HepG2 (cell line): ENCODE measurements at regions not wholly inside any gene's neighbourhood (a gene's known extent, or its start where the extent isn't known, plus 50 kb on each side); places are given as distances from the start of the nearest gene placed in this dataset.

ENCODE experiments used
- ATAC-seq: fragments of 200-7000 bp; cut with Tn5 transposase; 3 replicates; pipeline ENCODE4 v1.9.1; 2020; ENCODE audit warnings: mild to moderate bottlenecking, moderate library complexity
- BruUV-seq: library from RNA; stranded (reverse); fragments of 400-500 nt; replicated peaks from 2 replicates; lab custom pipeline; 2021; lab: Mats Ljungman, UMichigan
- CTCF ChIA-PET: fragments of 300-600 bp; formaldehyde crosslinking; extraction: SDS; loops from one replicate; lab custom pipeline; 2021; ENCODE audit warnings: low total read pairs, inconsistent platforms, low intra/inter-chr PET ratio; lab: Yijun Ruan, JAX
- POLR2A ChIA-PET: fragments of 350-600 bp; sonication (Branson Sonifier 250); formaldehyde crosslinking; loops from one replicate; lab custom pipeline; 2020; ENCODE audit warnings: antibody characterized with exemption, inconsistent platforms; lab: Yijun Ruan, JAX
- DNase-seq: peaks from one replicate; pipeline ENCODE4 v3.0.0-alpha.2; 2015; ENCODE audit warnings: low spot score
- FAIRE-seq: peaks from 3 replicates; lab custom pipeline; 2011; peaks lifted over from hg19 to GRCh38; lab: Jason Lieb, UNC
- H2AFZ ChIP-seq: one replicate; pipeline ENCODE4 v1.6.1; 2011; ENCODE audit warnings: low read length, inconsistent platforms
- H3K27ac ChIP-seq: fragments of 300-600 bp; 3 replicates; pipeline ENCODE4 v1.8.0; 2011; ENCODE audit warnings: mixed run types, mild to moderate bottlenecking, mixed read lengths, low read length, inconsistent platforms; ENCODE audit not compliant: insufficient read depth; ENCODE audit errors: extremely low read length
- H3K27me3 ChIP-seq, 2 experiments: fragments of 200-600 bp in 1 of 2; 2 replicates in 1 of 2; 3 replicates in 1 of 2; pipeline versions ENCODE4 v1.6.0 to v1.8.0; 2011; ENCODE audit warnings: low read length in 2 of 2, mild to moderate bottlenecking in 2 of 2, moderate library complexity in 2 of 2, inconsistent platforms in 1 of 2; ENCODE audit not compliant: insufficient read depth in 2 of 2, control insufficient read depth in 1 of 2
- H3K36me3 ChIP-seq, 2 experiments: fragments of 200-600 bp in 1 of 2; replicated peaks in 1 of 2; 2 replicates in 1 of 2; 3 replicates in 1 of 2; pipeline versions ENCODE4 v1.5.1 to v1.8.0; 2011; ENCODE audit warnings: low read length in 2 of 2, inconsistent platforms in 1 of 2; ENCODE audit not compliant: insufficient read depth in 2 of 2, control insufficient read depth in 1 of 2
- H3K4me1 ChIP-seq: 2 replicates; pipeline ENCODE4 v1.5.1; 2012; ENCODE audit warnings: low read length, inconsistent platforms; ENCODE audit not compliant: insufficient read depth
- H3K4me2 ChIP-seq: 2 replicates; pipeline ENCODE4 v1.6.0; 2011; ENCODE audit warnings: low read depth, low read length, inconsistent platforms
- H3K4me3 ChIP-seq, 3 experiments: fragments of 200-600 bp in 1 of 3; sonication (generic), shearing (Covaris generic) in 1 of 3; replicated peaks in 1 of 3; 2 replicates each; pipeline ENCODE4 v1.5.1; 2011 to 2016; ENCODE audit warnings: low read length in 3 of 3, inconsistent platforms in 2 of 3, low read depth in 2 of 3, mild to moderate bottlenecking in 2 of 3, control low read depth in 1 of 3, mixed read lengths in 1 of 3; ENCODE audit not compliant: insufficient read depth in 1 of 3
- H3K79me2 ChIP-seq: one replicate; pipeline ENCODE4 v1.6.1; 2011; ENCODE audit warnings: low read length, inconsistent platforms; ENCODE audit not compliant: insufficient read depth
- H3K9ac ChIP-seq: 2 replicates; pipeline ENCODE4 v1.6.0; 2011; ENCODE audit warnings: mild to moderate bottlenecking, low read depth, low read length, inconsistent platforms; ENCODE audit not compliant: insufficient read depth
- H3K9me3 ChIP-seq: 2 replicates; pipeline ENCODE4 v1.5.1; 2012; ENCODE audit warnings: mild to moderate bottlenecking, low read length
- H4K20me1 ChIP-seq: 2 replicates; pipeline ENCODE4 v1.6.0; 2011; ENCODE audit warnings: inconsistent platforms, mild to moderate bottlenecking, low read length, moderate library complexity; ENCODE audit not compliant: insufficient read depth
- BCL6 ChIP-seq: IDR thresholded peaks from 2 replicates; pipeline ENCODE4 v1.6.1; 2016; ENCODE audit warnings: missing genetic modification reagents, missing compliant biosample characterization
- MED1 ChIP-seq: sonication (generic); formaldehyde crosslinking; IDR thresholded peaks from 2 replicates; pipeline ENCODE4 v1.4.0; 2020; ENCODE audit warnings: missing genetic modification reagents
- SAP130 ChIP-seq: IDR thresholded peaks from 2 replicates; pipeline ENCODE4 v1.6.1; 2016; ENCODE audit warnings: low read depth
- ZBTB46 ChIP-seq: sonication (generic); formaldehyde crosslinking; IDR thresholded peaks from 2 replicates; pipeline ENCODE4 v1.4.0; 2020; ENCODE audit warnings: mild to moderate bottlenecking, missing genetic modification reagents, borderline replicate concordance
- ZNF12 ChIP-seq: sonication (generic); formaldehyde crosslinking; IDR thresholded peaks from 2 replicates; pipeline ENCODE4 v1.5.0; 2020; ENCODE audit warnings: missing genetic modification reagents
- ZNF331 ChIP-seq: sonication (generic); formaldehyde crosslinking; IDR thresholded peaks from 2 replicates; pipeline ENCODE4 v1.4.0; 2020; ENCODE audit warnings: missing genetic modification reagents
- ZNF816 ChIP-seq: sonication (generic); formaldehyde crosslinking; IDR thresholded peaks from 2 replicates; pipeline ENCODE4 v1.8.0; 2022; ENCODE audit warnings: missing genetic modification reagents, mild to moderate bottlenecking, borderline replicate concordance
- WGBS: methylation state at CpG from one replicate; pipeline ENCODE4 v1.1.6; 2017; ENCODE audit warnings: low lambda C conversion rate; 5-methylcytosine and 5-hydroxymethylcytosine counted together
- in situ Hi-C: cut with HindIII; loops from 2 replicates; pipeline ENCODE4 v1.10.0; 2017; ENCODE audit warnings: low pct_unique_long_range_greater_than_20kb; ENCODE audit not compliant: extremely low pct_ligation_motif_present
- intact Hi-C: fragments of 100-400 bp; cut with micrococcal nuclease; formaldehyde crosslinking; loops from one replicate; pipeline ENCODE4 v1.10.0; 2022; ENCODE audit not compliant: unreplicated experiment
- TF ChIP-seq, protein P1 (sequence below): sonication (generic); formaldehyde crosslinking; IDR thresholded peaks from 2 replicates; pipeline ENCODE4 v1.4.0; 2020; ENCODE audit warnings: missing genetic modification reagents, borderline replicate concordance

GRCh38 chr6:134758621-134759020, 191.3 kb downstream of the ALDH8A1 start:
- Histone ChIP-seq H3K4me3 (no peak overlapping the region), H3K27me3 (peaks cover 0 to 3% of the 10 kb centered on the region in 2 experiments; a peak in 2 of 5 replicates), H3K79me2 (no peaks in the 10 kb centered on the region), H4K20me1 (no peaks in the 10 kb centered on the region), H2AFZ (no peak overlapping the region), H3K4me2 (no peak overlapping the region), H3K36me3 (no peaks in the 10 kb centered on the region), H3K9me3 (no peaks in the 10 kb centered on the region), H3K4me1 (no peaks in the 10 kb centered on the region), H3K27ac (no peak overlapping the region), H3K9ac (no peak overlapping the region)
- no peak for TF ChIP-seq ZNF331 (CRISPR knock-in tag)
- TF ChIP-seq, protein P1, sequence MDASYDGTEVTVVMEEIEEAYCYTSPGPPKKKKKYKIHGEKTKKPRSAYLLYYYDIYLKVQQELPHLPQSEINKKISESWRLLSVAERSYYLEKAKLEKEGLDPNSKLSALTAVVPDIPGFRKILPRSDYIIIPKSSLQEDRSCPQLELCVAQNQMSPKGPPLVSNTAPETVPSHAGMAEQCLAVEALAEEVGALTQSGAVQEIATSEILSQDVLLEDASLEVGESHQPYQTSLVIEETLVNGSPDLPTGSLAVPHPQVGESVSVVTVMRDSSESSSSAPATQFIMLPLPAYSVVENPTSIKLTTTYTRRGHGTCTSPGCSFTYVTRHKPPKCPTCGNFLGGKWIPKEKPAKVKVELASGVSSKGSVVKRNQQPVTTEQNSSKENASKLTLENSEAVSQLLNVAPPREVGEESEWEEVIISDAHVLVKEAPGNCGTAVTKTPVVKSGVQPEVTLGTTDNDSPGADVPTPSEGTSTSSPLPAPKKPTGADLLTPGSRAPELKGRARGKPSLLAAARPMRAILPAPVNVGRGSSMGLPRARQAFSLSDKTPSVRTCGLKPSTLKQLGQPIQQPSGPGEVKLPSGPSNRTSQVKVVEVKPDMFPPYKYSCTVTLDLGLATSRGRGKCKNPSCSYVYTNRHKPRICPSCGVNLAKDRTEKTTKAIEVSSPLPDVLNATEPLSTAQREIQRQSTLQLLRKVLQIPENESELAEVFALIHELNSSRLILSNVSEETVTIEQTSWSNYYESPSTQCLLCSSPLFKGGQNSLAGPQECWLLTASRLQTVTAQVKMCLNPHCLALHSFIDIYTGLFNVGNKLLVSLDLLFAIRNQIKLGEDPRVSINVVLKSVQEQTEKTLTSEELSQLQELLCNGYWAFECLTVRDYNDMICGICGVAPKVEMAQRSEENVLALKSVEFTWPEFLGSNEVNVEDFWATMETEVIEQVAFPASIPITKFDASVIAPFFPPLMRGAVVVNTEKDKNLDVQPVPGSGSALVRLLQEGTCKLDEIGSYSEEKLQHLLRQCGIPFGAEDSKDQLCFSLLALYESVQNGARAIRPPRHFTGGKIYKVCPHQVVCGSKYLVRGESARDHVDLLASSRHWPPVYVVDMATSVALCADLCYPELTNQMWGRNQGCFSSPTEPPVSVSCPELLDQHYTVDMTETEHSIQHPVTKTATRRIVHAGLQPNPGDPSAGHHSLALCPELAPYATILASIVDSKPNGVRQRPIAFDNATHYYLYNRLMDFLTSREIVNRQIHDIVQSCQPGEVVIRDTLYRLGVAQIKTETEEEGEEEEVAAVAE (CRISPR knock-in tag) = no peak
- TF ChIP-seq BCL6 (CRISPR knock-in tag) = no peak
- no peak for TF ChIP-seq ZNF12 (CRISPR knock-in tag)
- no peak for TF ChIP-seq ZBTB46 (CRISPR knock-in tag)
- TF ChIP-seq SAP130 (CRISPR knock-in tag) = no peak
- no peak for TF ChIP-seq ZNF816
- TF ChIP-seq MED1 (CRISPR knock-in tag) = no peak
- POLR2A ChIA-PET = no interaction called here
- DNase-seq (no peak), ATAC-seq (no peak), FAIRE-seq (no peak)
- BruUV-seq = no TSS peak
- CTCF ChIA-PET = no interaction called here
- intact Hi-C loops (no loop called here), in situ Hi-C loops (no loop called here)
- 36% methylated on average over 4 of the region's 4 CpGs for WGBS
